Naive thymus-derived CD4-positive, alpha-beta T cell (primary cell): ENCODE measurements at regions not wholly inside any gene's neighbourhood (a gene's known extent, or its start where the extent isn't known, plus 50 kb on each side); places are given as distances from the start of the nearest gene placed in this dataset.
"Not testable (repeated sequence)": the region's sequence is repeated elsewhere in the genome, so short reads cannot be mapped to it uniquely, and the experiment has no call there.

ENCODE experiments used
- ATAC-seq: fragments of 150-1000 bp; cut with Tn5 transposase; 2 replicates; pipeline ENCODE4 v1.10.0; 2021; ENCODE audit warnings: mild to moderate bottlenecking, moderate library complexity
- CTCF ChIA-PET: fragments of 350-600 bp; sonication (Branson Sonifier 250); formaldehyde crosslinking; loops from one replicate; lab custom pipeline; 2021; ENCODE audit warnings: antibody characterized with exemption; lab: Charles Lee
- POLR2A ChIA-PET: fragments of 350-600 bp; sonication (Branson Sonifier 250); formaldehyde crosslinking; loops from one replicate; lab custom pipeline; 2021; ENCODE audit warnings: antibody characterized with exemption, inconsistent platforms; lab: Charles Lee
- DNase-seq, 9 donors: peaks; one replicate each; pipeline versions ENCODE4 v3.0.0 to v3.0.0-alpha.2; 2020 to 2022; ENCODE audit warnings: mixed read lengths in 1 of 9
- H3K27ac ChIP-seq: one replicate; pipeline ENCODE4 v1.7.0; 2013; ENCODE audit warnings: mild to moderate bottlenecking, low read depth, low read length, moderate library complexity
- H3K27me3 ChIP-seq, 2 donors: one replicate each; pipeline ENCODE4 v1.7.0; 2013; ENCODE audit warnings: low read length in 2 of 2, mild to moderate bottlenecking in 2 of 2, moderate library complexity in 2 of 2; ENCODE audit not compliant: control insufficient read depth in 2 of 2, insufficient read depth in 2 of 2
- H3K36me3 ChIP-seq, 3 experiments: 1 replicate in 2 of 3; 2 replicates in 1 of 3; pipeline ENCODE4 v1.7.0; 2013; ENCODE audit warnings: low read length in 3 of 3, mild to moderate bottlenecking in 3 of 3, moderate library complexity in 1 of 3; ENCODE audit not compliant: insufficient read depth in 3 of 3, control insufficient read depth in 2 of 3
- H3K4me1 ChIP-seq, 2 donors: one replicate each; pipeline ENCODE4 v1.7.0; 2013; ENCODE audit warnings: low read length in 2 of 2, mild to moderate bottlenecking in 2 of 2, moderate library complexity in 1 of 2; ENCODE audit not compliant: control insufficient read depth in 2 of 2, insufficient read depth in 2 of 2
- H3K4me3 ChIP-seq: 2 replicates; pipeline ENCODE4 v1.7.0; 2013; ENCODE audit warnings: mild to moderate bottlenecking, low read length
- H3K9me3 ChIP-seq, 3 experiments: 1 replicate in 2 of 3; 2 replicates in 1 of 3; pipeline ENCODE4 v1.7.0; 2013; ENCODE audit warnings: low read length in 3 of 3; ENCODE audit not compliant: control insufficient read depth in 2 of 3
- H3K27ac Mint-ChIP-seq, 9 donors: one replicate each; pipeline ENCODE4 v1.8.0; 2020 to 2022; ENCODE audit warnings: mixed read lengths in 9 of 9, mild to moderate bottlenecking in 8 of 9, moderate library complexity in 5 of 9, inconsistent platforms in 2 of 9
- H3K27me3 Mint-ChIP-seq, 5 donors: one replicate each; pipeline ENCODE4 v1.8.0; 2021 to 2022; ENCODE audit warnings: mixed read lengths in 5 of 5, mild to moderate bottlenecking in 1 of 5
- H3K36me3 Mint-ChIP-seq, 5 donors: one replicate each; pipeline ENCODE4 v1.8.0; 2020 to 2022; ENCODE audit warnings: mixed read lengths in 5 of 5, mild to moderate bottlenecking in 3 of 5, inconsistent platforms in 1 of 5
- H3K4me1 Mint-ChIP-seq, 7 donors: one replicate each; pipeline ENCODE4 v1.8.0; 2020 to 2022; ENCODE audit warnings: mixed read lengths in 7 of 7, mild to moderate bottlenecking in 3 of 7, inconsistent platforms in 1 of 7
- H3K4me3 Mint-ChIP-seq, 10 donors: one replicate each; pipeline ENCODE4 v1.8.0; 2020 to 2022; ENCODE audit warnings: mild to moderate bottlenecking in 10 of 10, mixed read lengths in 10 of 10, moderate library complexity in 6 of 10, inconsistent platforms in 2 of 10
- H3K9me3 Mint-ChIP-seq, 11 donors: one replicate each; pipeline ENCODE4 v1.8.0; 2020 to 2022; ENCODE audit warnings: mixed read lengths in 11 of 11, mild to moderate bottlenecking in 4 of 11, inconsistent platforms in 1 of 11, moderate library complexity in 1 of 11
- intact Hi-C, 2 donors: fragments of 100-400 bp; cut with micrococcal nuclease; formaldehyde crosslinking; loops; one replicate each; pipeline ENCODE4 v1.15.1; 2023

DNA sequence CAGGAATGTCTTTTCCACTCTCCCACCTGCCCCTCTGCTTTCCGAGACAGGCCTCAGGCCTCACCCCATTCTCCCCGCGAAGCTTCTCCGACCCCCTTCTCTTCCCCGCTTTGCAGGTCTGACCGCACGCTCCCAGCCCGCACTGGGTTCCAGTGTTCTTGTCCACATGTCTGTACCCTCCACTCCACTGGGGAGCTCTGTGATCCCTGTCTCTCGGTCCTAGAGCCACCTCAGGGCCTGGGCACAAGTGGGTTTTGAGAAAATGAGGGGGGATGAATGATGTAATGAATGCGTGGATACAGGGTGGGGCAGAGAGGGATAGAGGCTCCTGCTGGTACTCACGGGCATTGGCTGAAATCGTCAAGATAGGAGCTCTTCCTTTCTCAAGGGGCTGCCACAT is 2898.9 kb downstream of the RPIA start:
- DNase-seq, H3K36me3 Mint-ChIP-seq, H3K4me1 Mint-ChIP-seq, intact Hi-C loops, H3K4me3 ChIP-seq, H3K4me3 Mint-ChIP-seq, CTCF ChIA-PET, H3K27me3 ChIP-seq, H3K27ac Mint-ChIP-seq, H3K9me3 ChIP-seq, H3K27ac ChIP-seq, H3K4me1 ChIP-seq, POLR2A ChIA-PET, H3K36me3 ChIP-seq, ATAC-seq: not testable (repeated sequence)
- peaks cover 4 to 20% (median 10%) of the 10 kb centered on the region in 5 donors for H3K27me3 Mint-ChIP-seq
- peaks cover 0 to 12% (median 7%) of the 10 kb centered on the region in 11 donors for H3K9me3 Mint-ChIP-seq

GRCh38 chr2:91591066-91591465 is 2899.6 kb downstream of the RPIA start:
- CTCF ChIA-PET, H3K27me3 ChIP-seq, H3K4me3 Mint-ChIP-seq, ATAC-seq, POLR2A ChIA-PET, H3K27ac ChIP-seq, H3K4me1 Mint-ChIP-seq, intact Hi-C loops, H3K4me1 ChIP-seq, DNase-seq, H3K9me3 ChIP-seq, H3K4me3 ChIP-seq, H3K36me3 ChIP-seq, H3K27ac Mint-ChIP-seq, H3K36me3 Mint-ChIP-seq: not testable (repeated sequence)
- Mint-ChIP-seq H3K27me3 (peaks cover 4 to 20% (median 10%) of the 10 kb centered on the region in 5 donors), H3K9me3 (peaks cover 0 to 12% (median 7%) of the 10 kb centered on the region in 11 donors)

GRCh38 chr2:91597436-91597835 is 2906.0 kb downstream of the RPIA start:
- H3K4me3 ChIP-seq, H3K4me1 ChIP-seq, H3K9me3 ChIP-seq, H3K36me3 ChIP-seq, CTCF ChIA-PET, H3K4me1 Mint-ChIP-seq, H3K27me3 Mint-ChIP-seq, intact Hi-C loops, POLR2A ChIA-PET, H3K27ac Mint-ChIP-seq, H3K27ac ChIP-seq, ATAC-seq, H3K36me3 Mint-ChIP-seq, H3K27me3 ChIP-seq, DNase-seq, H3K4me3 Mint-ChIP-seq: not testable (repeated sequence)
- H3K9me3 Mint-ChIP-seq: peaks cover 0 to 12% (median 5%) of the 10 kb centered on the region in 11 donors

DNA sequence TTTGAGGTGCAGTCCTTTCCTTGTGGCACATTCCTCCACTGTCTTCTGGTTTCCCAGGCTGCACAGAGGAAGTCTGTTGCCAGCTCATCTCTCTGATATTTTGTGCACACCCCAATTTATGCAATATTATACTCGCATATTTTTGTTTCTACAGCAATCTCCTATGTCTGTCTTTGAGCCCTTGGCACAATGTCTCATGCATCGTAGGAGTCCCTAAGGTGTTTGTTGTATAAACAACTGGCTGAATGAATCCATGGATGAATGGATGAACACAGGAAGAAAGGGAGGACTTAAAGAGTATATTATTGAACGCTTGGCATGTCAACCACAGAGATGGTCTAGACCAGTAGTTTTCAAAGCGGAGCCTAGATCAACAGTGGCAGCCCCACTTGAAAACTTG is 2907.0 kb downstream of the RPIA start:
- H3K4me3 Mint-ChIP-seq, intact Hi-C loops, H3K27me3 Mint-ChIP-seq, H3K27me3 ChIP-seq, H3K36me3 Mint-ChIP-seq, CTCF ChIA-PET, H3K9me3 ChIP-seq, H3K36me3 ChIP-seq, H3K4me3 ChIP-seq, H3K4me1 ChIP-seq, POLR2A ChIA-PET, ATAC-seq, H3K27ac Mint-ChIP-seq, H3K27ac ChIP-seq, DNase-seq, H3K4me1 Mint-ChIP-seq: not testable (repeated sequence)
- H3K9me3 Mint-ChIP-seq: peaks cover 0 to 15% (median 4%) of the 10 kb centered on the region in 11 donors

GRCh38 chr2:91599000-91599399 is 2907.5 kb downstream of the RPIA start:
- intact Hi-C loops, H3K4me3 Mint-ChIP-seq, H3K27ac Mint-ChIP-seq, H3K27ac ChIP-seq, H3K9me3 ChIP-seq, H3K36me3 Mint-ChIP-seq, POLR2A ChIA-PET, H3K4me1 Mint-ChIP-seq, DNase-seq, H3K27me3 ChIP-seq, H3K4me1 ChIP-seq, H3K4me3 ChIP-seq, H3K27me3 Mint-ChIP-seq, H3K36me3 ChIP-seq, CTCF ChIA-PET, ATAC-seq: not testable (repeated sequence)
- H3K9me3 Mint-ChIP-seq: peaks cover 0 to 15% (median 4%) of the 10 kb centered on the region in 11 donors

DNA sequence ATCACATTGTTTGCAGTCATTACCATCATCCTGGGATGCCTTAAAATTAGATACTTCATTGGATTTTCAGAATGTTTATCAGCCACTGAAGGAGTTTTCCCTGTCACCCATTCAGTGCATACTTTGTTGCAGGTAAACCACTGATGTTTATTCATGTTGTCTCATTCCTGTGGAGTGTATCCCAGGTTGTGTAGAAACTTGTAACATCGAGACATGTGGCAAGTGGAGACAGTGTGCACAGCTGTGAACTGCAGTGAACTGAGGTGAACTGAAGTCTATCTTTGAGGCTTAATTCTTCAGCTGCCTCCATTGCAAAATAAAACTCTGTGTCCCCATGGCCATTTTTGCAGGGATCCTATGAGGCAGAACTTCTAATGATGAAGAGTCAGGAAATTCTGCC is 2911.4 kb downstream of the RPIA start:
- H3K4me3 Mint-ChIP-seq, DNase-seq, H3K36me3 ChIP-seq, H3K4me1 Mint-ChIP-seq, H3K27me3 ChIP-seq, H3K27ac ChIP-seq, H3K27ac Mint-ChIP-seq, H3K27me3 Mint-ChIP-seq, CTCF ChIA-PET, H3K9me3 ChIP-seq, POLR2A ChIA-PET, intact Hi-C loops, H3K9me3 Mint-ChIP-seq, H3K4me3 ChIP-seq, ATAC-seq, H3K36me3 Mint-ChIP-seq, H3K4me1 ChIP-seq: not testable (repeated sequence)

- H3K36me3 ChIP-seq, POLR2A ChIA-PET, H3K27me3 ChIP-seq, H3K9me3 Mint-ChIP-seq, ATAC-seq, H3K27ac ChIP-seq, H3K4me1 ChIP-seq, H3K4me3 ChIP-seq, H3K27ac Mint-ChIP-seq, H3K4me1 Mint-ChIP-seq, H3K4me3 Mint-ChIP-seq, CTCF ChIA-PET, intact Hi-C loops, H3K36me3 Mint-ChIP-seq, DNase-seq, H3K27me3 Mint-ChIP-seq, H3K9me3 ChIP-seq: not testable (repeated sequence)
These were observed 2912.5 kb downstream of the RPIA start for GRCh38 chr2:91603996-91604395.
